ENCODE measurements at regions not wholly inside any gene's neighbourhood (a gene's known extent, or its start where the extent isn't known, plus 50 kb on each side); places are given as distances from the start of the nearest gene placed in this dataset.

DNA sequence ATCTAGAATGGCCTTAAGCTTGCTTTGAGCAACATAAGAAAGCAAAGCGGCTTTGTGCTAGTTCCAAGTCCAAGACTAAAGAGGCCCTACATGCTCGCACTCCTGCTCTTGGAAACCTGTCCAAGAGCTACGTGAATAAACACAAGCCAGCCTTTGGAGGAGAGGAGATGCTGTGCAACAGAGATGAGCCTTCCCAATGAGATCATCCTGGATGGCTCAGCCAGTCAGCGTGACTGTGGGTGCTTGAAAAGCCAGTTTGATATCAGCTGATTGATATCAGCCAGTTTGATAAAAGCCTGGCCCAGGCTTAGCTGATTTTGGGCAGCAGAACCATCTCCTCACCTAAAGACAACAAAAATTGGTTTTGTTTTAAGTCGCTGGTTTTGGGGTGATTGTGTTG lies 481.0 kb upstream of the DSEL start:
- TF ChIP-seq POLR2AphosphoS5 (IDR thresholded peaks at IDR 0.05): no peak
- TF ChIP-seq, protein P1, sequence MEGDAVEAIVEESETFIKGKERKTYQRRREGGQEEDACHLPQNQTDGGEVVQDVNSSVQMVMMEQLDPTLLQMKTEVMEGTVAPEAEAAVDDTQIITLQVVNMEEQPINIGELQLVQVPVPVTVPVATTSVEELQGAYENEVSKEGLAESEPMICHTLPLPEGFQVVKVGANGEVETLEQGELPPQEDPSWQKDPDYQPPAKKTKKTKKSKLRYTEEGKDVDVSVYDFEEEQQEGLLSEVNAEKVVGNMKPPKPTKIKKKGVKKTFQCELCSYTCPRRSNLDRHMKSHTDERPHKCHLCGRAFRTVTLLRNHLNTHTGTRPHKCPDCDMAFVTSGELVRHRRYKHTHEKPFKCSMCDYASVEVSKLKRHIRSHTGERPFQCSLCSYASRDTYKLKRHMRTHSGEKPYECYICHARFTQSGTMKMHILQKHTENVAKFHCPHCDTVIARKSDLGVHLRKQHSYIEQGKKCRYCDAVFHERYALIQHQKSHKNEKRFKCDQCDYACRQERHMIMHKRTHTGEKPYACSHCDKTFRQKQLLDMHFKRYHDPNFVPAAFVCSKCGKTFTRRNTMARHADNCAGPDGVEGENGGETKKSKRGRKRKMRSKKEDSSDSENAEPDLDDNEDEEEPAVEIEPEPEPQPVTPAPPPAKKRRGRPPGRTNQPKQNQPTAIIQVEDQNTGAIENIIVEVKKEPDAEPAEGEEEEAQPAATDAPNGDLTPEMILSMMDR (IDR thresholded peaks at IDR 0.05): no peak
- no peak for TF ChIP-seq EP300 (IDR thresholded peaks at IDR 0.05)
- no peak for TF ChIP-seq POLR2A (IDR thresholded peaks at IDR 0.05)
